Heart left ventricle (tissue), 16 donors: ENCODE measurements at regions not wholly inside any gene's neighbourhood (a gene's known extent, or its start where the extent isn't known, plus 50 kb on each side); places are given as distances from the start of the nearest gene placed in this dataset.
A peak's percentile ranks its signal among the peaks of the same experiment; 100 is the strongest.

Experiments
- ATAC-seq, 4 donors: fragments of 200-7000 bp; cut with Tn5 transposase; one replicate each; pipeline ENCODE4 v1.9.1; 2020 to 2022; ENCODE audit warnings: moderate library complexity in 4 of 4, mild to moderate bottlenecking in 3 of 4, moderate number of reproducible peaks in 1 of 4
- DNase-seq, 5 donors: peaks; one replicate each; pipeline ENCODE4 v3.0.0-alpha.2; 2020
- H3K27ac ChIP-seq, 12 donors: fragments of 200-600 bp; sonication (generic) in 4 of 12; one replicate each; pipeline versions ENCODE4 v1.5.0 to v1.8.0; 2016 to 2022; ENCODE audit warnings: mild to moderate bottlenecking in 2 of 12
- H3K27me3 ChIP-seq, 9 donors: fragments of 200-600 bp; sonication (generic) in 2 of 9; one replicate each; pipeline versions ENCODE4 v1.5.1 to v1.8.0; 2016 to 2022; ENCODE audit warnings: mild to moderate bottlenecking in 3 of 9
- H3K36me3 ChIP-seq, 9 donors: fragments of 200-600 bp; sonication (generic) in 2 of 9; one replicate each; pipeline versions ENCODE4 v1.5.0 to v1.8.0; 2018 to 2022; ENCODE audit warnings: mild to moderate bottlenecking in 2 of 9
- H3K4me1 ChIP-seq, 12 donors: fragments of 200-600 bp; sonication (generic) in 4 of 12; one replicate each; pipeline versions ENCODE4 v1.5.0 to v1.8.0; 2016 to 2022; ENCODE audit warnings: mild to moderate bottlenecking in 3 of 12
- H3K4me3 ChIP-seq, 12 donors: fragments of 200-600 bp; sonication (generic) in 4 of 12; one replicate each; pipeline versions ENCODE4 v1.5.0 to v1.8.0; 2017 to 2022; ENCODE audit warnings: mild to moderate bottlenecking in 9 of 12, moderate library complexity in 4 of 12
- H3K9me3 ChIP-seq, 12 donors: fragments of 200-600 bp; sonication (generic) in 4 of 12; one replicate each; pipeline versions ENCODE4 v1.5.0 to v1.8.0; 2016 to 2022; ENCODE audit warnings: mild to moderate bottlenecking in 1 of 12
- POLR2A ChIP-seq, 2 donors: fragments of 450-650 bp; IDR thresholded peaks; one replicate each; pipeline ENCODE4 v1.6.1; 2017; ENCODE audit warnings: antibody characterized with exemption in 2 of 2, mild to moderate bottlenecking in 2 of 2, moderate library complexity in 2 of 2
- WGBS, 4 donors: extraction: QIAGEN DNeasy Blood & Tissue Kit in 2 of 4; methylation state at CpG; one replicate each; pipeline versions ENCODE4 v1.1.5 to v1.1.7; 2013 to 2018; 5-methylcytosine and 5-hydroxymethylcytosine counted together
- intact Hi-C, 10 donors: fragments of 100-400 bp; cut with DNase I; formaldehyde crosslinking; loops; one replicate each; pipeline versions ENCODE4 v1.11.1 to v1.14.2; 2022
- TF ChIP-seq, protein P1 (sequence below), 12 donors: fragments of 200-600 bp; sonication (generic) in 4 of 12; IDR thresholded peaks; one replicate each; pipeline versions ENCODE4 v1.5.0 to v1.8.0; 2018 to 2022; ENCODE audit warnings: antibody characterized with exemption in 12 of 12, mild to moderate bottlenecking in 5 of 12
- donor health status: ischemic (EF 13 %, LVEDD 7.1; RV severe dilation, severe dysfunction).
- donor health status: healthy with polysubstance abuse.
- donor health status: DM: no; HTN: yes; CAD: no.
- donor health status: DM: no; HTN: no; CAD: no.
- donor health status: ischemic (EF 25% LVEDD 6.9; RV normal size, moderate dysfunction).
- donor health status: ischemic (EF 25% LVEDD 5.7; RV mildly dilated, moderate dysfunction).
- donor health status: healthy.
- donor health status: DM: yes; HTN: yes; CAD: no.
- donor health status: ischemic (EF 35%, LVEDD 5.7; RV mildly dilated, moderate dysfunction).
- donor health status: nonischemic (EF 11% LVEDD 7.7; RV severe dilation, severe dysfunction).
- donor health status: DM: yes; HTN: yes; CAD: no.
- donor health status: PGD.
- donor health status: ischemic (EF 29% LVEDD 5.4; RV normal size, mild dysfunction).
- donor health status: nonischemic (EF 23%, LVEDD 6.1; RV moderate dilation, normal function).

DNA sequence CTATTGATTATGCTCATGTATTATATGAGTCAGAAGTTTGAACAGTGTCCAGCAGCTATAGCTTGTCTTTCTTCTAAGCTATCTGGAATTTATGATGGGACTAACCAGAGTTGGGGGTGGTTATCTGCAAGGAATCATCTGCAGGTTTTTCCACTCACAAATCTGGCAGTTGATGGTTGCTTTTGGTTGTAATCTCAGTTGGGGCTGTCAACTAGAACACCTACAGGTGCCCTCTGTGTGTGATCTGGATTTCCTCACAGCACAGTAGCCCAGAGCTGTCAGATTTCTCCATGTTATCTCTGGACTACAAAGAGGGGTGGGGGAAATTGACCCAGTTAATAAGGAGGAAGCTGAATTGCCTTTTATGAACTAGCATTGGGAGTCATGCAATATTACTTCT, 51.4 kb upstream of the MAP9 start:
- ATAC-seq (peak in 3 of 4 donors; percentile 76 to 85 (median 77)), DNase-seq (peak in 1 of 5 donors; percentile 11)
- H3K27ac ChIP-seq: no peak overlapping the region
- intact Hi-C loops: no loop called here
- no peak overlapping the region for H3K4me3 ChIP-seq
- H3K27me3 ChIP-seq: no peaks in the 10 kb centered on the region
- peaks cover 0 to 10% (median 0%) of the 10 kb centered on the region in 12 donors for H3K9me3 ChIP-seq
- H3K36me3 ChIP-seq: no peaks in the 10 kb centered on the region
- H3K4me1 ChIP-seq: peaks cover 0 to 17% (median 1%) of the 10 kb centered on the region in 12 donors
- no peak for TF ChIP-seq POLR2A (IDR thresholded peaks at IDR 0.05)
- TF ChIP-seq, protein P1, sequence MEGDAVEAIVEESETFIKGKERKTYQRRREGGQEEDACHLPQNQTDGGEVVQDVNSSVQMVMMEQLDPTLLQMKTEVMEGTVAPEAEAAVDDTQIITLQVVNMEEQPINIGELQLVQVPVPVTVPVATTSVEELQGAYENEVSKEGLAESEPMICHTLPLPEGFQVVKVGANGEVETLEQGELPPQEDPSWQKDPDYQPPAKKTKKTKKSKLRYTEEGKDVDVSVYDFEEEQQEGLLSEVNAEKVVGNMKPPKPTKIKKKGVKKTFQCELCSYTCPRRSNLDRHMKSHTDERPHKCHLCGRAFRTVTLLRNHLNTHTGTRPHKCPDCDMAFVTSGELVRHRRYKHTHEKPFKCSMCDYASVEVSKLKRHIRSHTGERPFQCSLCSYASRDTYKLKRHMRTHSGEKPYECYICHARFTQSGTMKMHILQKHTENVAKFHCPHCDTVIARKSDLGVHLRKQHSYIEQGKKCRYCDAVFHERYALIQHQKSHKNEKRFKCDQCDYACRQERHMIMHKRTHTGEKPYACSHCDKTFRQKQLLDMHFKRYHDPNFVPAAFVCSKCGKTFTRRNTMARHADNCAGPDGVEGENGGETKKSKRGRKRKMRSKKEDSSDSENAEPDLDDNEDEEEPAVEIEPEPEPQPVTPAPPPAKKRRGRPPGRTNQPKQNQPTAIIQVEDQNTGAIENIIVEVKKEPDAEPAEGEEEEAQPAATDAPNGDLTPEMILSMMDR (IDR thresholded peaks at IDR 0.05): no peak

GRCh38 chr4:155426953-155427352, 50.2 kb upstream of the MAP9 start:
- TF ChIP-seq, protein P1 (IDR thresholded peaks at IDR 0.05): no peak
- no peak for TF ChIP-seq POLR2A (IDR thresholded peaks at IDR 0.05)
- H3K27ac ChIP-seq: peak overlapping the region in 5 of 12 donors; percentile 5 to 35 (median 15)
- H3K36me3 ChIP-seq: no peaks in the 10 kb centered on the region
- WGBS, 4 donors: 71 to 76% (median 72%) methylated on average over 9 of the region's 9 CpGs
- H3K4me3 ChIP-seq: no peak overlapping the region
- H3K4me1 ChIP-seq: peaks cover 0 to 17% (median 1%) of the 10 kb centered on the region in 12 donors
- DNase-seq (no peak), ATAC-seq (no peak)
- intact Hi-C loops: no loop called here
- H3K9me3 ChIP-seq: peaks cover 0 to 10% (median 0%) of the 10 kb centered on the region in 12 donors
- no peaks in the 10 kb centered on the region for H3K27me3 ChIP-seq
